ENCODE measurements at regions not wholly inside any gene's neighbourhood (a gene's known extent, or its start where the extent isn't known, plus 50 kb on each side); places are given as distances from the start of the nearest gene placed in this dataset.

DNA sequence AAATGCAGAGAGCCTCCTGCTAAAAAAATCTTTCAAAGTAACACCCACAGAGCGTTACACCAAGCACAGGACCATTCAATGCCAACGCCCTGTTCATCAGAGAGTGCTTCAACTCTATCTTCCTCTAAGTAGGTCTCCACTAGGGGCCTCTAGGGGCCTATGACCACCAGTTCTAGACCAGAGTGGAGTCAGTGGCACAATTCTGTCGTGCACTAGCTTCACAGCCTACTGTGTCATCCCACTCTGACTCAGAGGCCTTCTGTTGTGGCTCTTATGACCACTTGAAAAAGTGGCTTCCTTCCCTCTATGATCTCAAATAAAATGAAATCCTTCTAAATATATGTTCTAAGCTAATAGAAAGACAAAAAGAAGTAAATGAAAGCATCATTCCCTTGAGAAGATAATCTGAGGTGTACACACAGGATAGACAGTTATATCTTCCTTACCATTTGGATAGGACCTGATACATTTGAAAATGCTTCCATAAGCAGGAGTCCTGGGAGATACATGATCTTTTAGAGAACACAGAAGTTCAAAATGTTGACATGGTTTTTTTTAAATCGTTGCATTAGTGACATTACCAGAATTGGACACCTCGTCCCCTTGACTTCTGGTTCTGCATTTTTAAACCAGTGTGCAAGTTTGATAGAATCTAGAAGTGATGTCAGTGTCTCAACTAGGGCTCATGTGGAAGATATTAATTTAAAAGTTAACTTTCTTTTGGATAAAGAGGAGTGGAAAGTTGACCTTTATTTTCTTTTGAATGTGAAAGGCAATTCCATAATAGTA, 151.9 kb downstream of the SH3BGRL2 start:
- no peaks in the 10 kb centered on the region for H3K9me3 ChIP-seq
- POLR2A ChIA-PET, result no interaction called here
- no peak overlapping the region for H3K27ac Mint-ChIP-seq (ENCODE audit: unreplicated experiment)
- no peak overlapping the region for H3K4me3 Mint-ChIP-seq (ENCODE audit: unreplicated experiment)
- H3K4me1 ChIP-seq, result 0 out of 2 replicates have a peak, but pooled peaks cover 8% of the 10 kb centered on the region
- no peaks in the 10 kb centered on the region for H3K9me3 Mint-ChIP-seq (ENCODE audit: unreplicated experiment)
- CTCF ChIA-PET, result no interaction called here
- BruUV-seq (replicated peaks), result no TSS peak
- intact Hi-C loops (cut with micrococcal nuclease; ENCODE audit: unreplicated experiment), result no loop called here
- no peaks in the 10 kb centered on the region for H3K36me3 ChIP-seq (ENCODE audit: control insufficient read depth, insufficient read depth, low read length)
- no peaks in the 10 kb centered on the region for H3K27me3 ChIP-seq (replicated peaks; ENCODE audit: control insufficient read depth, insufficient read depth, low read length)
- H3K4me1 Mint-ChIP-seq (ENCODE audit: low read depth, unreplicated experiment), result peaks cover 11% of the 10 kb centered on the region
- H3K27me3 Mint-ChIP-seq (ENCODE audit: insufficient read depth, unreplicated experiment), result no peaks in the 10 kb centered on the region
- DNase-seq, result no peak
- TF ChIP-seq, protein P1, sequence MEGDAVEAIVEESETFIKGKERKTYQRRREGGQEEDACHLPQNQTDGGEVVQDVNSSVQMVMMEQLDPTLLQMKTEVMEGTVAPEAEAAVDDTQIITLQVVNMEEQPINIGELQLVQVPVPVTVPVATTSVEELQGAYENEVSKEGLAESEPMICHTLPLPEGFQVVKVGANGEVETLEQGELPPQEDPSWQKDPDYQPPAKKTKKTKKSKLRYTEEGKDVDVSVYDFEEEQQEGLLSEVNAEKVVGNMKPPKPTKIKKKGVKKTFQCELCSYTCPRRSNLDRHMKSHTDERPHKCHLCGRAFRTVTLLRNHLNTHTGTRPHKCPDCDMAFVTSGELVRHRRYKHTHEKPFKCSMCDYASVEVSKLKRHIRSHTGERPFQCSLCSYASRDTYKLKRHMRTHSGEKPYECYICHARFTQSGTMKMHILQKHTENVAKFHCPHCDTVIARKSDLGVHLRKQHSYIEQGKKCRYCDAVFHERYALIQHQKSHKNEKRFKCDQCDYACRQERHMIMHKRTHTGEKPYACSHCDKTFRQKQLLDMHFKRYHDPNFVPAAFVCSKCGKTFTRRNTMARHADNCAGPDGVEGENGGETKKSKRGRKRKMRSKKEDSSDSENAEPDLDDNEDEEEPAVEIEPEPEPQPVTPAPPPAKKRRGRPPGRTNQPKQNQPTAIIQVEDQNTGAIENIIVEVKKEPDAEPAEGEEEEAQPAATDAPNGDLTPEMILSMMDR (IDR thresholded peaks at IDR 0.05; ENCODE audit: insufficient read depth in 1 of 2, low read depth in 1 of 2, low read length in 1 of 2, severe bottlenecking in 1 of 2, unreplicated experiment in 1 of 2), result no peak
- no peaks in the 10 kb centered on the region for H3K36me3 Mint-ChIP-seq (ENCODE audit: insufficient read depth, unreplicated experiment)
- H3K4me3 ChIP-seq (ENCODE audit: low read depth, low read length), result no peak overlapping the region

DNA sequence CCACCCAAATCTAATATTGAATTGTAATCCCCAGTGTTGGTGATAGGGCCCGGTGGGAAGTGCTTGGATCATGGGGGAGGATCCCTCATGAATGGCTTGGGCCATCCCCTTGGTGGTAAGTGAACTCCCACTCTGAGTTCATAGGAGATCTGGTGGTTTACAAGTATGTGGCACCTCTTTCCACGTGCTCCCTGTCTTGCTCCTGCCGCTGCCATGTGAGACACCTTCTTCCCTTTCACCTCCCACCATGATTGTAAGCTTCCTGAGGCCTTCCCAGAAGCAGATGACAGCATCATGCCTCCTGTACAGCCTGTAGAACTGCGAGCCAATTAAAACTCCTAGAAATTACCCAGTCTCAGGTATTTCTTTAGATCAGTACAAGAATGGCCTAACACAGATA, 150.8 kb downstream of the SH3BGRL2 start:
- intact Hi-C loops (cut with micrococcal nuclease; ENCODE audit: unreplicated experiment), result no loop called here
- Mint-ChIP-seq H3K36me3 (ENCODE audit: insufficient read depth, unreplicated experiment) (no peaks in the 10 kb centered on the region), H3K9me3 (ENCODE audit: unreplicated experiment) (no peaks in the 10 kb centered on the region), H3K27me3 (ENCODE audit: insufficient read depth, unreplicated experiment) (no peaks in the 10 kb centered on the region), H3K27ac (ENCODE audit: unreplicated experiment) (no peak overlapping the region), H3K4me1 (ENCODE audit: low read depth, unreplicated experiment) (peaks cover 11% of the 10 kb centered on the region), H3K4me3 (ENCODE audit: unreplicated experiment) (no peak overlapping the region)
- TF ChIP-seq, protein P1 (IDR thresholded peaks at IDR 0.05; ENCODE audit: insufficient read depth in 1 of 2, low read depth in 1 of 2, low read length in 1 of 2, severe bottlenecking in 1 of 2, unreplicated experiment in 1 of 2), result no peak
- no TSS peak for BruUV-seq (replicated peaks)
- POLR2A ChIA-PET, result no interaction called here
- no peaks in the 10 kb centered on the region for H3K36me3 ChIP-seq (ENCODE audit: control insufficient read depth, insufficient read depth, low read length)
- H3K4me1 ChIP-seq, result 0 out of 2 replicates have a peak, but pooled peaks cover 8% of the 10 kb centered on the region
- DNase-seq, result no peak
- CTCF ChIA-PET, result no interaction called here
- no peaks in the 10 kb centered on the region for H3K27me3 ChIP-seq (replicated peaks; ENCODE audit: control insufficient read depth, insufficient read depth, low read length)
- H3K9me3 ChIP-seq, result no peaks in the 10 kb centered on the region
- H3K4me3 ChIP-seq (ENCODE audit: low read depth, low read length), result no peak overlapping the region

DNA sequence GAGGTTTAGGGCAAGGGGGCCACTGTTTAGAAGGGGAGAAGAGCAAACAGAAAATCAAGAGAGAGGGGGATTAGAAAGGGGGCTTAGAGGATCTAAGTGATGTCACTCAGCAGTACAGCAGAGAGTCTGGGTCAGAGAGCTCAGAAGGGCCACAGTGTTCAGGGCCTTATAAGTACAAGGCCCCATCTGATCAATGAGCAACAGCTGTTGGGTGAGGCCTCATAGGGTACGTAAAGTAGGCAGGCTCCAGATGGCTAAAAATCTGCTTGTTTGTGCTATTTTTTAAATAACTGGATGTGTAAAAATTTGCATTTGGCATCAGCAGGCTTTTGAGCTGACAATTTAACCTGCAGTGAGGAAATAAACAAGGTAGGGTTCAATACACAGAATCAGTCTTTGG, 149.8 kb downstream of the SH3BGRL2 start:
- TF ChIP-seq, protein P1 (IDR thresholded peaks at IDR 0.05; ENCODE audit: insufficient read depth in 1 of 2, low read depth in 1 of 2, low read length in 1 of 2, severe bottlenecking in 1 of 2, unreplicated experiment in 1 of 2), result no peak
- no peak overlapping the region for H3K4me3 ChIP-seq (ENCODE audit: low read depth, low read length)
- Mint-ChIP-seq H3K36me3 (ENCODE audit: insufficient read depth, unreplicated experiment) (no peaks in the 10 kb centered on the region), H3K4me1 (ENCODE audit: low read depth, unreplicated experiment) (peaks cover 11% of the 10 kb centered on the region), H3K4me3 (ENCODE audit: unreplicated experiment) (no peak overlapping the region), H3K27ac (ENCODE audit: unreplicated experiment) (no peak overlapping the region), H3K27me3 (ENCODE audit: insufficient read depth, unreplicated experiment) (no peaks in the 10 kb centered on the region), H3K9me3 (ENCODE audit: unreplicated experiment) (no peaks in the 10 kb centered on the region)
- ChIA-PET POLR2A (no interaction called here), CTCF (no interaction called here)
- H3K36me3 ChIP-seq (ENCODE audit: control insufficient read depth, insufficient read depth, low read length), result no peaks in the 10 kb centered on the region
- BruUV-seq (replicated peaks), result no TSS peak
- DNase-seq, result no peak
- H3K4me1 ChIP-seq, result 0 out of 2 replicates have a peak, but pooled peaks cover 8% of the 10 kb centered on the region
- intact Hi-C loops (cut with micrococcal nuclease; ENCODE audit: unreplicated experiment), result no loop called here
- H3K9me3 ChIP-seq, result no peaks in the 10 kb centered on the region
- no peaks in the 10 kb centered on the region for H3K27me3 ChIP-seq (replicated peaks; ENCODE audit: control insufficient read depth, insufficient read depth, low read length)

Data from Caco-2 (cell line).